ENCODE measurements at regions not wholly inside any gene's neighbourhood (a gene's known extent, or its start where the extent isn't known, plus 50 kb on each side); places are given as distances from the start of the nearest gene placed in this dataset.

GRCh38 chr22:25350551-25350971 lies 131.1 kb downstream of the CRYBB2 start:
- DNase-seq (ENCODE audit: low read depth, low spot score): no peak

GRCh38 chr22:25351631-25352293 lies 132.3 kb downstream of the CRYBB2 start:
- no peak for DNase-seq (ENCODE audit: low read depth, low spot score)

GRCh38 chr22:25352294-25352680 lies 132.8 kb downstream of the CRYBB2 start:
- no peak for DNase-seq (ENCODE audit: low read depth, low spot score)

GRCh38 chr22:25353516-25354445 lies 134.3 kb downstream of the CRYBB2 start:
- DNase-seq (ENCODE audit: low read depth, low spot score): no peak

GRCh38 chr22:25354456-25354855 lies 135.0 kb downstream of the CRYBB2 start:
- no peak for DNase-seq (ENCODE audit: low read depth, low spot score)

- DNase-seq (ENCODE audit: low read depth, low spot score): no peak
Measured at GRCh38 chr22:25357132-25357455, 137.7 kb downstream of the CRYBB2 start.

- no peak for DNase-seq (ENCODE audit: low read depth, low spot score)
Measured at GRCh38 chr22:25357606-25358420, 138.4 kb downstream of the CRYBB2 start.

GRCh38 chr22:25358421-25359170 lies 139.2 kb downstream of the CRYBB2 start:
- DNase-seq (ENCODE audit: low read depth, low spot score): no peak

GRCh38 chr22:25359601-25360261 lies 140.3 kb downstream of the CRYBB2 start:
- no peak for DNase-seq (ENCODE audit: low read depth, low spot score)

- DNase-seq (ENCODE audit: low read depth, low spot score): no peak
Measured at GRCh38 chr22:25360411-25360810, 141.0 kb downstream of the CRYBB2 start.

- DNase-seq (ENCODE audit: low read depth, low spot score): no peak
Measured at GRCh38 chr22:25360891-25361645, 141.6 kb downstream of the CRYBB2 start.

- no peak for DNase-seq (ENCODE audit: low read depth, low spot score)
Measured at GRCh38 chr22:25361899-25362214, 142.4 kb downstream of the CRYBB2 start.

- DNase-seq (ENCODE audit: low read depth, low spot score): peak; percentile 12
Measured at GRCh38 chr22:25362215-25362882, 142.9 kb downstream of the CRYBB2 start.

- DNase-seq (ENCODE audit: low read depth, low spot score): no peak
Measured at GRCh38 chr22:25362883-25363240, 143.4 kb downstream of the CRYBB2 start.

GRCh38 chr22:25363474-25363873 lies 144.0 kb downstream of the CRYBB2 start:
- no peak for DNase-seq (ENCODE audit: low read depth, low spot score)

- DNase-seq (ENCODE audit: low read depth, low spot score): no peak
Measured at GRCh38 chr22:25364281-25364680, 144.8 kb downstream of the CRYBB2 start.

- DNase-seq (ENCODE audit: low read depth, low spot score): no peak
Measured at GRCh38 chr22:25364736-25365241, 145.3 kb downstream of the CRYBB2 start.

GRCh38 chr22:25365491-25366261 lies 146.2 kb downstream of the CRYBB2 start:
- no peak for DNase-seq (ENCODE audit: low read depth, low spot score)

GRCh38 chr22:25366408-25366807 lies 147.0 kb downstream of the CRYBB2 start:
- DNase-seq (ENCODE audit: low read depth, low spot score): no peak
